Hematopoietic multipotent progenitor cell treated with erythropoietin and hydrocortisone succinate and interleukin-3 and kit ligand, for 15 days (in vitro differentiated cells): ENCODE measurements at regions not wholly inside any gene's neighbourhood (a gene's known extent, or its start where the extent isn't known, plus 50 kb on each side); places are given as distances from the start of the nearest gene placed in this dataset.
"Not testable (repeated sequence)": the region's sequence is repeated elsewhere in the genome, so short reads cannot be mapped to it uniquely, and the experiment has no call there.

Experiments used
- DNase-seq: peaks from one replicate; pipeline ENCODE4 v3.0.0-alpha.2; 2015; ENCODE audit warnings: low spot score

GRCh38 chr5:130578354-130578753 lies 586.7 kb downstream of the HINT1 start:
- no peak for DNase-seq

GRCh38 chr5:130571076-130571475 lies 594.0 kb downstream of the HINT1 start:
- no peak for DNase-seq

- no peak for DNase-seq
Measured at GRCh38 chr5:130568791-130569190, 596.3 kb downstream of the HINT1 start.

- DNase-seq: no peak
Measured at GRCh38 chr5:130555429-130555828, 609.6 kb downstream of the HINT1 start.

- no peak for DNase-seq
Measured at GRCh38 chr5:130550562-130550928, 614.5 kb downstream of the HINT1 start.

- no peak for DNase-seq
Measured at GRCh38 chr5:130549884-130550561, 615.0 kb downstream of the HINT1 start.

- DNase-seq: no peak
Measured at GRCh38 chr5:130546211-130546610, 618.8 kb downstream of the HINT1 start.

- no peak for DNase-seq
Measured at GRCh38 chr5:130545291-130545690, 619.8 kb downstream of the HINT1 start.

- no peak for DNase-seq
Measured at GRCh38 chr5:130541617-130542221, 623.3 kb downstream of the HINT1 start.

GRCh38 chr5:130536691-130537090 lies 628.4 kb downstream of the HINT1 start:
- no peak for DNase-seq

GRCh38 chr5:130532786-130533185 lies 628.5 kb downstream of the CHSY3 start:
- DNase-seq: no peak

GRCh38 chr5:130529511-130530485 lies 625.5 kb downstream of the CHSY3 start:
- DNase-seq: no peak

GRCh38 chr5:130529111-130529510 lies 624.8 kb downstream of the CHSY3 start:
- no peak for DNase-seq

- DNase-seq: no peak
Measured at GRCh38 chr5:130528474-130528873, 624.2 kb downstream of the CHSY3 start.

- DNase-seq: no peak
Measured at GRCh38 chr5:130526708-130527107, 622.4 kb downstream of the CHSY3 start.

GRCh38 chr5:130520211-130520610 lies 615.9 kb downstream of the CHSY3 start:
- no peak for DNase-seq

GRCh38 chr5:130514984-130515690 lies 610.9 kb downstream of the CHSY3 start:
- no peak for DNase-seq

- DNase-seq: no peak
Measured at GRCh38 chr5:130502702-130503101, 598.4 kb downstream of the CHSY3 start.

- DNase-seq: no peak
Measured at GRCh38 chr5:130501151-130501865, 597.0 kb downstream of the CHSY3 start.

- DNase-seq: not testable (repeated sequence)
Measured at GRCh38 chr5:130500495-130500894, 596.2 kb downstream of the CHSY3 start.

- DNase-seq: no peak
Measured at GRCh38 chr5:130496215-130496614, 592.0 kb downstream of the CHSY3 start.

- no peak for DNase-seq
Measured at GRCh38 chr5:130488252-130488651, 584.0 kb downstream of the CHSY3 start.
